ENCODE measurements at regions not wholly inside any gene's neighbourhood (a gene's known extent, or its start where the extent isn't known, plus 50 kb on each side); places are given as distances from the start of the nearest gene placed in this dataset.

- Histone ChIP-seq H3K79me2 (ENCODE audit: insufficient read depth, low read length) (no peaks in the 10 kb centered on the region), H3K4me1 (ENCODE audit: insufficient read depth, low read length) (no peaks in the 10 kb centered on the region), H3K4me2 (ENCODE audit: insufficient read depth, low read length) (no peak overlapping the region), H4K20me1 (ENCODE audit: insufficient read depth, low read length) (no peaks in the 10 kb centered on the region), H3K9ac (ENCODE audit: low read depth, low read length) (no peak overlapping the region), H3K36me3 (ENCODE audit: insufficient read depth, low read length) (no peaks in the 10 kb centered on the region), H2AFZ (ENCODE audit: low read depth, low read length) (no peak overlapping the region), H3K27me3 (ENCODE audit: insufficient read depth, low read length, poor library complexity) (no peaks in the 10 kb centered on the region), H3K9me3 (ENCODE audit: insufficient read depth, low read length, severe bottlenecking) (no peaks in the 10 kb centered on the region), H3K27ac (ENCODE audit: low read length) (no peak overlapping the region), H3K4me3 (ENCODE audit: low read depth in 1 of 2, low read length in 2 of 2) (no peak overlapping the region)
- TF ChIP-seq CTCF (IDR thresholded peaks at IDR 0.05; ENCODE audit: borderline replicate concordance, extremely low read depth, low read length, poor library complexity, severe bottlenecking) = no peak
- no peak for TF ChIP-seq EZH2 (IDR thresholded peaks at IDR 0.05; ENCODE audit: borderline replicate concordance, low read depth, low read length, severe bottlenecking)
- ATAC-seq (ENCODE audit: insufficient read depth, low read depth) = no peak
- DNase-seq = no peak
These were observed 385.6 kb upstream of the SGCD start for GRCh38 chr5:155941340-155941739.

GRCh38 chr5:155943516-155944407 is 383.2 kb upstream of the SGCD start:
- H3K4me1 ChIP-seq (ENCODE audit: insufficient read depth, low read length) = no peaks in the 10 kb centered on the region
- TF ChIP-seq EZH2 (IDR thresholded peaks at IDR 0.05; ENCODE audit: borderline replicate concordance, low read depth, low read length, severe bottlenecking) (no peak), CTCF (IDR thresholded peaks at IDR 0.05; ENCODE audit: borderline replicate concordance, extremely low read depth, low read length, poor library complexity, severe bottlenecking) (peak; percentile 74)
- H3K9me3 ChIP-seq (ENCODE audit: insufficient read depth, low read length, severe bottlenecking) = no peaks in the 10 kb centered on the region
- peak; percentile 23 for DNase-seq
- H3K9ac ChIP-seq (ENCODE audit: low read depth, low read length) = no peak overlapping the region
- H3K79me2 ChIP-seq (ENCODE audit: insufficient read depth, low read length) = no peaks in the 10 kb centered on the region
- peak; percentile 68; the same call in 2 of the 3 replicates for ATAC-seq (ENCODE audit: insufficient read depth, low read depth)
- H4K20me1 ChIP-seq (ENCODE audit: insufficient read depth, low read length) = no peaks in the 10 kb centered on the region
- no peaks in the 10 kb centered on the region for H3K36me3 ChIP-seq (ENCODE audit: insufficient read depth, low read length)
- H3K4me2 ChIP-seq (ENCODE audit: insufficient read depth, low read length) = no peak overlapping the region
- H2AFZ ChIP-seq (ENCODE audit: low read depth, low read length) = no peak overlapping the region
- H3K4me3 ChIP-seq (ENCODE audit: low read depth in 1 of 2, low read length in 2 of 2) = no peak overlapping the region
- no peak overlapping the region for H3K27ac ChIP-seq (ENCODE audit: low read length)
- no peaks in the 10 kb centered on the region for H3K27me3 ChIP-seq (ENCODE audit: insufficient read depth, low read length, poor library complexity)

GRCh38 chr5:155947394-155948062 is 379.4 kb upstream of the SGCD start:
- Histone ChIP-seq H3K36me3 (ENCODE audit: insufficient read depth, low read length) (no peaks in the 10 kb centered on the region), H3K9me3 (ENCODE audit: insufficient read depth, low read length, severe bottlenecking) (no peaks in the 10 kb centered on the region), H3K79me2 (ENCODE audit: insufficient read depth, low read length) (no peaks in the 10 kb centered on the region), H2AFZ (ENCODE audit: low read depth, low read length) (no peak overlapping the region), H3K9ac (ENCODE audit: low read depth, low read length) (no peak overlapping the region), H3K4me3 (ENCODE audit: low read depth in 1 of 2, low read length in 2 of 2) (no peak overlapping the region), H3K4me2 (ENCODE audit: insufficient read depth, low read length) (no peak overlapping the region), H4K20me1 (ENCODE audit: insufficient read depth, low read length) (no peaks in the 10 kb centered on the region), H3K27ac (ENCODE audit: low read length) (no peak overlapping the region), H3K27me3 (ENCODE audit: insufficient read depth, low read length, poor library complexity) (peaks cover 7% of the 10 kb centered on the region), H3K4me1 (ENCODE audit: insufficient read depth, low read length) (no peaks in the 10 kb centered on the region)
- no peak for DNase-seq
- ATAC-seq (ENCODE audit: insufficient read depth, low read depth) = no peak
- TF ChIP-seq CTCF (IDR thresholded peaks at IDR 0.05; ENCODE audit: borderline replicate concordance, extremely low read depth, low read length, poor library complexity, severe bottlenecking) (no peak), EZH2 (IDR thresholded peaks at IDR 0.05; ENCODE audit: borderline replicate concordance, low read depth, low read length, severe bottlenecking) (no peak)

All from DND-41 (cell line).